K562 (cell line): ENCODE measurements at regions not wholly inside any gene's neighbourhood (a gene's known extent, or its start where the extent isn't known, plus 50 kb on each side); places are given as distances from the start of the nearest gene placed in this dataset.

Source experiments
- ATAC-seq: fragments of 200-7000 bp; cut with Tn5 transposase; 3 replicates; pipeline ENCODE4 v1.9.1; 2020; ENCODE audit warnings: moderate library complexity
- BruUV-seq: library from RNA; stranded (reverse); fragments of 400-500 nt; replicated peaks from 2 replicates; lab custom pipeline; 2021; lab: Mats Ljungman, UMichigan
- CTCF ChIA-PET: fragments of 300-600 bp; formaldehyde crosslinking; extraction: SDS; loops from one replicate; lab custom pipeline; 2021; ENCODE audit warnings: low intra/inter-chr PET ratio; lab: Yijun Ruan, JAX
- POLR2A ChIA-PET: fragments of 300-600, 350-650 bp; sonication (Branson Sonifier 250); formaldehyde crosslinking; extraction: SDS; loops from one replicate; lab custom pipeline; 2021; ENCODE audit warnings: antibody characterized with exemption, inconsistent platforms; lab: Yijun Ruan, JAX
- DNase-seq, 4 experiments: peaks; one replicate each; pipeline versions ENCODE4 v3.0.0 to v3.0.0-alpha.2; 2011 to 2018; ENCODE audit warnings: low spot score in 3 of 4, mixed read lengths in 3 of 4; ENCODE audit errors: extremely low read depth in 1 of 4
- FAIRE-seq: peaks from 2 replicates; lab custom pipeline; 2011; peaks lifted over from hg19 to GRCh38; lab: Jason Lieb, UNC
- H2AFZ ChIP-seq: 2 replicates; pipeline ENCODE4 v1.6.0; 2011; ENCODE audit warnings: low read depth, low read length, control low read depth, inconsistent platforms
- H3K27ac ChIP-seq: fragments of 200-600 bp; 3 replicates; pipeline ENCODE4 v1.8.0; 2011; ENCODE audit warnings: low read depth, mild to moderate bottlenecking, control low read depth, inconsistent platforms, low read length, moderate library complexity, mixed read lengths; ENCODE audit errors: extremely low read depth
- H3K27me3 ChIP-seq, 2 experiments: fragments of 300-600 bp in 1 of 2; 2 replicates in 1 of 2; 3 replicates in 1 of 2; pipeline versions ENCODE4 v1.6.0 to v1.8.0; 2011; ENCODE audit warnings: inconsistent platforms in 2 of 2, low read length in 2 of 2, mild to moderate bottlenecking in 1 of 2, mixed read lengths in 1 of 2, moderate library complexity in 1 of 2; ENCODE audit not compliant: control insufficient read depth in 2 of 2, insufficient read depth in 2 of 2
- H3K36me3 ChIP-seq: fragments of 300-600 bp; 3 replicates; pipeline ENCODE4 v1.8.0; 2011; ENCODE audit warnings: mild to moderate bottlenecking, low read length, inconsistent platforms; ENCODE audit not compliant: control insufficient read depth, insufficient read depth
- H3K4me1 ChIP-seq, 2 experiments: fragments of 200-600 bp in 1 of 2; replicated peaks in 1 of 2; 2 replicates in 1 of 2; 3 replicates in 1 of 2; pipeline versions ENCODE4 v1.5.1 to v1.8.0; 2011; ENCODE audit warnings: inconsistent platforms in 2 of 2, low read length in 2 of 2, mild to moderate bottlenecking in 1 of 2, mixed read lengths in 1 of 2, moderate library complexity in 1 of 2; ENCODE audit not compliant: control insufficient read depth in 2 of 2, insufficient read depth in 2 of 2
- H3K4me2 ChIP-seq: 2 replicates; pipeline ENCODE4 v1.6.1; 2011; ENCODE audit warnings: low read length, control low read depth, inconsistent platforms, mixed read lengths; ENCODE audit not compliant: insufficient read depth
- H3K4me3 ChIP-seq: fragments of 200-600 bp; sonication (generic), shearing (Covaris generic); 2 replicates; pipeline ENCODE4 v1.5.1; 2016; ENCODE audit warnings: control low read depth, inconsistent platforms
- H3K79me2 ChIP-seq: fragments of 200-600 bp; 3 replicates; pipeline ENCODE4 v1.8.0; 2011; ENCODE audit warnings: low read length, inconsistent platforms; ENCODE audit not compliant: control insufficient read depth, insufficient read depth
- H3K9ac ChIP-seq, 2 experiments: 2 replicates each; pipeline versions ENCODE4 v1.6.0 to v1.6.1; 2011; ENCODE audit warnings: low read depth in 2 of 2, low read length in 2 of 2, control low read depth in 1 of 2, inconsistent platforms in 1 of 2, mild to moderate bottlenecking in 1 of 2, mixed read lengths in 1 of 2; ENCODE audit not compliant: insufficient read depth in 1 of 2
- H3K9me1 ChIP-seq: one replicate; pipeline ENCODE4 v1.6.0; 2011; ENCODE audit warnings: inconsistent platforms, mild to moderate bottlenecking, low read length, moderate library complexity; ENCODE audit not compliant: control insufficient read depth, insufficient read depth
- H3K9me3 ChIP-seq: replicated peaks from 2 replicates; pipeline ENCODE4 v1.5.1; 2011; ENCODE audit warnings: low read depth, low read length, inconsistent platforms; ENCODE audit not compliant: control insufficient read depth, insufficient read depth
- H4K20me1 ChIP-seq: replicated peaks from 2 replicates; pipeline ENCODE4 v1.6.1; 2011; ENCODE audit warnings: low read length, inconsistent platforms, mixed read lengths; ENCODE audit not compliant: control insufficient read depth, insufficient read depth
- CBX5 ChIP-seq: IDR thresholded peaks from 2 replicates; pipeline ENCODE4 v1.6.1; 2014; ENCODE audit warnings: low read depth, borderline replicate concordance
- CEBPB ChIP-seq: fragments of 450-650 bp; IDR thresholded peaks from 2 replicates; pipeline ENCODE4 v1.6.1; 2016; ENCODE audit warnings: missing genetic modification characterization, missing compliant biosample characterization
- DIDO1 ChIP-seq: fragments of 450-650 bp; IDR thresholded peaks from 2 replicates; pipeline ENCODE4 v1.6.1; 2016; ENCODE audit warnings: low read depth, missing biosample characterization, missing genetic modification characterization
- E2F1 ChIP-seq: sonication (generic); formaldehyde crosslinking; IDR thresholded peaks from 2 replicates; pipeline ENCODE4 v1.8.1; 2023; ENCODE audit warnings: mild to moderate bottlenecking, missing genetic modification reagents, moderate library complexity
- HDAC2 ChIP-seq: fragments of 450-650 bp; IDR thresholded peaks from 2 replicates; pipeline ENCODE4 v1.6.1; 2016; ENCODE audit warnings: mild to moderate bottlenecking
- TCFL5 ChIP-seq: fragments of 250-450 bp; sonication (Bioruptor Pico); conservative IDR thresholded peaks from 2 replicates; pipeline ENCODE4 v1.6.1; 2021; ENCODE audit warnings: mild to moderate bottlenecking, moderate library complexity, matching md5 sums
- TEAD4 ChIP-seq, 2 experiments: sonication (generic) in 1 of 2; formaldehyde crosslinking in 1 of 2; IDR thresholded peaks; 2 replicates each; pipeline versions ENCODE4 v1.6.1 to v1.8.0; 2012 to 2022; ENCODE audit warnings: borderline replicate concordance in 1 of 2, inconsistent platforms in 1 of 2, low read length in 1 of 2, mild to moderate bottlenecking in 1 of 2, missing genetic modification reagents in 1 of 2
- ZFP91 ChIP-seq: sonication (generic); formaldehyde crosslinking; IDR thresholded peaks from 2 replicates; pipeline ENCODE4 v1.8.0; 2022; ENCODE audit warnings: mild to moderate bottlenecking, missing genetic modification reagents
- ZNF175 ChIP-seq: fragments of 200-800 bp; sonication (Bioruptor generic); IDR thresholded peaks from 2 replicates; pipeline ENCODE4 v1.6.1; 2016; ENCODE audit warnings: low read depth, mild to moderate bottlenecking, missing genetic modification characterization, missing compliant biosample characterization
- ZNF274 ChIP-seq: IDR thresholded peaks from 2 replicates; pipeline ENCODE4 v1.6.1; 2011; ENCODE audit warnings: low read depth, mild to moderate bottlenecking, low read length, moderate library complexity, borderline replicate concordance
- WGBS: fragments of 100-300 bp; shearing (Covaris generic); methylation state at CpG from one replicate; pipeline ENCODE4 v1.1.6; 2016; ENCODE audit warnings: low coverage, mixed read lengths; ENCODE audit not compliant: insufficient coverage; ENCODE audit errors: missing lambda C conversion rate; 5-methylcytosine and 5-hydroxymethylcytosine counted together
- in situ Hi-C: fragments of 300-500 bp; cut with MboI; formaldehyde crosslinking; loops from 4 replicates; pipeline ENCODE4 v1.15.0; 2018; ENCODE audit warnings: inconsistent platforms, mixed read lengths
- intact Hi-C: fragments of 100-400 bp; cut with micrococcal nuclease; formaldehyde crosslinking; loops from 2 replicates; pipeline ENCODE4 v1.14.2; 2022

GRCh38 chr3:127369356-127369935, 81.6 kb upstream of the PRR20G start:
- Histone ChIP-seq H3K27ac (no peak overlapping the region), H3K4me2 (no peak overlapping the region), H3K9me1 (no peaks in the 10 kb centered on the region), H4K20me1 (no peaks in the 10 kb centered on the region), H3K9me3 (no peaks in the 10 kb centered on the region), H3K36me3 (no peaks in the 10 kb centered on the region)
- ATAC-seq: no peak
- no peak for FAIRE-seq
- CTCF ChIA-PET: no interaction called here
- WGBS: 0% methylated on average over 2 of the region's 4 CpGs
- no peak for TF ChIP-seq CEBPB (tag)
- no peak for TF ChIP-seq DIDO1 (tag)
- TF ChIP-seq ZNF274: no peak
- TF ChIP-seq ZFP91 (CRISPR knock-in tag): no peak
- TF ChIP-seq CBX5: no peak
- no peak for TF ChIP-seq HDAC2
- TF ChIP-seq TCFL5: no peak
- no peak for TF ChIP-seq TEAD4 (IDR thresholded peaks at IDR 0.05; ENCODE audit: low read length)
- no peak for TF ChIP-seq TEAD4 (CRISPR knock-in tag; IDR thresholded peaks at IDR 0.05; ENCODE audit: borderline replicate concordance)
- no peak for TF ChIP-seq E2F1 (CRISPR knock-in tag)
- TF ChIP-seq ZNF175: no peak
- TF ChIP-seq, all 486 proteins: peak for 0
- Histone ChIP-seq H3K9ac (no peak overlapping the region), H3K79me2 (no peaks in the 10 kb centered on the region), H3K4me3 (no peak overlapping the region), H3K27me3 (no peaks in the 10 kb centered on the region; a peak in 1 of 5 replicates), H3K4me1 (no peaks in the 10 kb centered on the region), H2AFZ (no peak overlapping the region)
- POLR2A ChIA-PET: no interaction called here
- no peak for DNase-seq
- in situ Hi-C loops: no loop called here
- no TSS peak for BruUV-seq
- intact Hi-C loops: no loop called here
